ENCODE measurements at regions not wholly inside any gene's neighbourhood (a gene's known extent, or its start where the extent isn't known, plus 50 kb on each side); places are given as distances from the start of the nearest gene placed in this dataset.

DNA sequence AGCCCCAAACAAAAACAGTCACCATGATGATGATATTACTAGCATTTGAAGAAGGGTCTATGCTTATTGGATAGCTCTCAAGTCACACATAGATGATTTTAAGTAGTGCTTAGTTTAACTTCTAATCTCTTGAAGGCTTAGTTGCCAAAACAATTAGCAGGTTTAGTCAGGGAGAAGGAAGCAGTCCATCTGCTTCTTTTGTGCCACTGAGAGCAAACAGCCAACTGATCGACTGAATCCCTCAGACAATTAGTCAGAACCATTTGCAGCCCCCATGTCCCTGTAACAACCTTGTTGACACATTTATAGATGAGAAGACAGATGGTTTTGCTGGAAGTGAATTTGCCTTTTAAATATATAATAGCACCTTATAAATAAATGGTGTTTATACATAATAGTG lies 585.1 kb upstream of the SUCLG2 start:
- TF ChIP-seq, protein P1, sequence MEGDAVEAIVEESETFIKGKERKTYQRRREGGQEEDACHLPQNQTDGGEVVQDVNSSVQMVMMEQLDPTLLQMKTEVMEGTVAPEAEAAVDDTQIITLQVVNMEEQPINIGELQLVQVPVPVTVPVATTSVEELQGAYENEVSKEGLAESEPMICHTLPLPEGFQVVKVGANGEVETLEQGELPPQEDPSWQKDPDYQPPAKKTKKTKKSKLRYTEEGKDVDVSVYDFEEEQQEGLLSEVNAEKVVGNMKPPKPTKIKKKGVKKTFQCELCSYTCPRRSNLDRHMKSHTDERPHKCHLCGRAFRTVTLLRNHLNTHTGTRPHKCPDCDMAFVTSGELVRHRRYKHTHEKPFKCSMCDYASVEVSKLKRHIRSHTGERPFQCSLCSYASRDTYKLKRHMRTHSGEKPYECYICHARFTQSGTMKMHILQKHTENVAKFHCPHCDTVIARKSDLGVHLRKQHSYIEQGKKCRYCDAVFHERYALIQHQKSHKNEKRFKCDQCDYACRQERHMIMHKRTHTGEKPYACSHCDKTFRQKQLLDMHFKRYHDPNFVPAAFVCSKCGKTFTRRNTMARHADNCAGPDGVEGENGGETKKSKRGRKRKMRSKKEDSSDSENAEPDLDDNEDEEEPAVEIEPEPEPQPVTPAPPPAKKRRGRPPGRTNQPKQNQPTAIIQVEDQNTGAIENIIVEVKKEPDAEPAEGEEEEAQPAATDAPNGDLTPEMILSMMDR (conservative IDR thresholded peaks at IDR 0.05; ENCODE audit: low read depth, low read length): no peak
- no peak overlapping the region for H3K4me3 ChIP-seq (ENCODE audit: low read depth, low read length)
- no peak for DNase-seq (ENCODE audit: low read depth)

DNA sequence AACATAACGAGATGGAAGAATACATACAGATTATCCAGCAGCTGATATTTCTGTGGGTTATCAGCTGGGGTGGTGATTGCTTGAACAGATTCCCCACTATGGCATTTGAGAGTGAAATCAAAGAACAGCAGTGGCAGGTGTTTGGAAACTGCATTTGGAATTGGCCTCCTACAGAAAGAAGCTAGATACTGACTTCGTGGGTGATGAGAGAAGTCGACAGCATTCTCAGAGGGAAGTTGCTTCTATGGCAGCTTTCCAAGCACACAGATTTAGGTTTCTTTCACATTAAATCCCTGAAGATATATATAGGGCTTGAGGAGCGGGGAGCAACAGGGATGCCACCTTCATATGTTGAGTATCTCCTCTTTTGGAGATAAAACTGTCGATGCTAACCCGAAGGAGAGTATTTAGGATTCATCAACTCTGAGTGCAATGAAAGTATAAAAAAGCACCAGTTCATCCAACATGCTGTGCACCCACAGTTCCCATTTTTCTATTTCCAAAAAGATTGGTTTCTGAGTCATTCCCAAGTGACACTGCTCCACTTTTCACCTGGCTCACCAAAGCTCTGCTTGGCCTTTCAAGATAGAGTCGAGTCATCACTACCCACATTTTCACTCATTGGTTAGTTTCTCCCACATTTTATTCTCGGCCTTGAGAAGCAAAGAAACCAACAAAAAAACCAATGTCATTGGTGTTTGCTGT lies 579.8 kb upstream of the SUCLG2 start:
- TF ChIP-seq, protein P1 (conservative IDR thresholded peaks at IDR 0.05; ENCODE audit: low read depth, low read length): no peak
- H3K4me3 ChIP-seq (ENCODE audit: low read depth, low read length): no peak overlapping the region
- no peak for DNase-seq (ENCODE audit: low read depth)

DNA sequence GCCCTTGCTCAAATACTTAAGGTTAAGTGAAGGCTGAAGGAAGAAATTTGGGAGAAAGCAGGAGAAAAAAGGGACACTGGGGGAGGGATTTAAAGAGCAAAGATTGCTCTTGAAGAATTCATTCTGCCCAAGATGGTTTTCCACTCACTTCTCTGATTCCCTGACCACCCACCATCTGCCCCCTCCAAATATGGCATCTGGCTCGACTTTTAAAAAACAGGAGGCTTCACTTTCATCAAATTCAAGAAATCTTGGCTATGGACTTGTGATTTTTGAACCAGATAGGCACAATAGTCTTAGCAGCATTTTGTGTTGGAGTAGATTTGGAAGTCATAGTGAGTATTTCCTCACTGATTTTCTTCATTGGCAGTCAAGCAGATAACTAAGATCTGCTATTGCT lies 574.4 kb upstream of the SUCLG2 start:
- TF ChIP-seq, protein P1 (conservative IDR thresholded peaks at IDR 0.05; ENCODE audit: low read depth, low read length): no peak
- no peak overlapping the region for H3K4me3 ChIP-seq (ENCODE audit: low read depth, low read length)
- DNase-seq (ENCODE audit: low read depth): no peak

DNA sequence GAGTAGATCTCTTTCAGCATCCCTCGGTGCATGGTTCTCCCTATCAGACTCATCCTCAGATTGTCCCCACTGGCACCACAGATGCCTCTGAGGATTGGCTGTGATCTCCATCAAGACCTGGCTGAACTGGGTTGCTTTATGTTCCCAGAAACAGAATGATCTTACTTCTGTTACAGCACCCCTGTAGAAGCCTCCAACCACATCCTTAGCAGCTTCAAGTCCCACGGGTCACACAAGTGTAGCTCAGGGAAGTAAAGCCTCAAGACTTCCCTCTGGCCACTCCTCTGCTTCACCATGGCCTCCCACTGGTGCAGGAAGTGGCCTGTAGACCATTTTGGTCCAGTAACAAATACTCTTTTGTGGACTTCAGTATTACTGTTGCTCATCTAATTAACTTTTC lies 566.4 kb upstream of the SUCLG2 start:
- no peak overlapping the region for H3K4me3 ChIP-seq (ENCODE audit: low read depth, low read length)
- TF ChIP-seq, protein P1 (conservative IDR thresholded peaks at IDR 0.05; ENCODE audit: low read depth, low read length): no peak
- no peak for DNase-seq (ENCODE audit: low read depth)

DNA sequence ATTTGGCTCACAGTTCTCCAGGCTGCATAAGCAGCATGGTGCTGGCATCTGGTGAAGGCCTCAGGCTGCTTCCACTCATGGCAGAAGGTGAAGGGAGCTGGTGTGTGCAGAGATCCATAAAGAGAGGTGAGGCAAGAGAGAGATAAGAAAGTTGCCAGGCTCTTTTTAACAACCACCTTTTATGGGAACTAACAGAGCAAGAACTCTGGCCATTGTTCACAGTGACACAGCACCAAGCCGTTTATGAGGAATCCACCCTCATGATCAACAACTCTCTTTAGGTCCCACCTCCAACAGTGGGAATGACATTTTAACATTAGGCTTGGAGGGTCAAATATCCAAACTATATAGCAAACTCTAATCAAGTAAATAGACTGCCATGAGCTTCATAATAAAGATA lies 557.2 kb upstream of the SUCLG2 start:
- TF ChIP-seq, protein P1 (conservative IDR thresholded peaks at IDR 0.05; ENCODE audit: low read depth, low read length): no peak
- H3K4me3 ChIP-seq (ENCODE audit: low read depth, low read length): no peak overlapping the region
- DNase-seq (ENCODE audit: low read depth): no peak

DNA sequence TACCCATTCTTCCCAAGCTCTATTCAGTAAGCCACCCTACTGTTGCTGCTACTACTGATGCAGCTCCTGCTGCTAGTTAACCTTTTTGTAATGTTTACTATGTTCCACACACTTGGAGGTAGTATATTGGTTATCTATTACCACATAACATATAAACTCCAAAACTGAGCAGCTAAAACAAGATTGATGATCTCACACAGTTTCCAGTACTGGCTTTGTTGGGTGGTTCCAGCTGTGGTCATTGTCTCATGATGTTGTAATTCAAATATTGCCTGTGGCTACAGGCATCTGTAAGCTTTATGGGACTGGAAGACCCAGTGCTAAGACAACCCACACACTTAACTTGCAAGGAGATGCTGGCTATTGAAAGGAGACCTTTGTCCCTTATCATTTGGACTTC lies 556.2 kb upstream of the SUCLG2 start:
- TF ChIP-seq, protein P1 (conservative IDR thresholded peaks at IDR 0.05; ENCODE audit: low read depth, low read length): no peak
- H3K4me3 ChIP-seq (ENCODE audit: low read depth, low read length): no peak overlapping the region
- no peak for DNase-seq (ENCODE audit: low read depth)

DNA sequence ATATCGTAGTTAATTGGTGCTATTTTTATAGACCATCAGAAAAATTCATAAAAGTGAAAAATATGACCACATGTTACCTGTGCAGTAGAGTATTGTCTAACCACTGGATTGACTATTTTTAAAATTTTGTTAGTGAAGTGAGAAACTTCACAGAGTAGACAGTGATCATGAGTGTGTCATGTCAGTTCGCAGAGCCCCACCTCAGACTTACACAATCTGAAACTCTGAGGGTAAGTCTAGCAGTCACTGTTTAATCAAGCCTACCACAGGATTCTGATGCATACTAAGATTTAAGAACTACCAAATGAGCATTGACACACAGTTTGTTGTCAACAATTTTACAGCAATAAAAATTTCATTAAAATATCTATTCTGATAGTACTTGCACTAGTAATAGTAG lies 552.9 kb upstream of the SUCLG2 start:
- TF ChIP-seq, protein P1 (conservative IDR thresholded peaks at IDR 0.05; ENCODE audit: low read depth, low read length): no peak
- H3K4me3 ChIP-seq (ENCODE audit: low read depth, low read length): no peak overlapping the region
- no peak for DNase-seq (ENCODE audit: low read depth)

Measured in choroid plexus epithelial cell (primary cell).